Glutamatergic neuron (in vitro differentiated cells): ENCODE measurements at regions not wholly inside any gene's neighbourhood (a gene's known extent, or its start where the extent isn't known, plus 50 kb on each side); places are given as distances from the start of the nearest gene placed in this dataset.

Experiments used
- DNase-seq: peaks from one replicate; pipeline ENCODE4 v3.0.0; 2022
- H3K27ac Mint-ChIP-seq: one replicate; pipeline ENCODE4 v1.8.0; 2020; ENCODE audit warnings: mild to moderate bottlenecking, mixed read lengths, inconsistent platforms; ENCODE audit not compliant: unreplicated experiment
- H3K27me3 Mint-ChIP-seq: one replicate; pipeline ENCODE4 v1.8.0; 2020; ENCODE audit warnings: mild to moderate bottlenecking, moderate library complexity, mixed read lengths, inconsistent platforms; ENCODE audit not compliant: unreplicated experiment
- H3K36me3 Mint-ChIP-seq: one replicate; pipeline ENCODE4 v1.8.0; 2020; ENCODE audit warnings: mild to moderate bottlenecking, mixed read lengths, inconsistent platforms; ENCODE audit not compliant: unreplicated experiment
- H3K4me1 Mint-ChIP-seq: one replicate; pipeline ENCODE4 v1.8.0; 2020; ENCODE audit warnings: mild to moderate bottlenecking, low read depth, mixed read lengths, inconsistent platforms; ENCODE audit not compliant: unreplicated experiment
- H3K4me3 Mint-ChIP-seq: one replicate; pipeline ENCODE4 v1.8.0; 2020; ENCODE audit warnings: mild to moderate bottlenecking, mixed read lengths, inconsistent platforms; ENCODE audit not compliant: unreplicated experiment
- H3K9me3 Mint-ChIP-seq: one replicate; pipeline ENCODE4 v1.8.0; 2020; ENCODE audit warnings: mild to moderate bottlenecking, moderate library complexity, mixed read lengths, inconsistent platforms; ENCODE audit not compliant: unreplicated experiment
- CTCF ChIP-seq: fragments of 200-600 bp; sonication (generic); IDR thresholded peaks from one replicate; pipeline ENCODE4 v1.5.0; 2021; ENCODE audit not compliant: partially characterized antibody, unreplicated experiment

DNA sequence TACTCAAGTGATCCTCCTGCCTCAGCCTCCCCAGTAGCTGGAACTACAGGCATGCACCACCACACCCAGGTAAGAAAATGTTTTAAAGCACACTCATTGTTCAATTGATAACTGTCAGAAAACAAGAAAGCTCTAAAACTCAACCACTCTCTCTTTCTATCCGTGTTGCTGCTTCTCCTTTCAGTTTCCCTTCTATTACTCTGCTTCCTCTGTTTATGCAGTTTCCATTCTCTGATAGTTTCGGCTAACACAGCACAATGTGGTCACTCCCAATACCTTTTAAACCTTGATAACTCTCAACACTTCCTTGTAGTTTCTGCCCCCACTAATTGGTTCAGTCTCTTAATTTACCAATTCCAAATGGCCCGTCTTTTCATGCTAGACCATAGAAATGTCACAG, 59.2 kb upstream of the NR4A3 start:
- Mint-ChIP-seq H3K4me3 (no peak overlapping the region), H3K27ac (no peak overlapping the region)

More for the DNA sequence above, 59.2 kb upstream of the NR4A3 start:
- no peaks in the 10 kb centered on the region for H3K36me3 Mint-ChIP-seq
- no peaks in the 10 kb centered on the region for H3K4me1 Mint-ChIP-seq
- H3K27me3 Mint-ChIP-seq = no peaks in the 10 kb centered on the region
- no peak for TF ChIP-seq CTCF
- no peaks in the 10 kb centered on the region for H3K9me3 Mint-ChIP-seq
- no peak for DNase-seq
